Activated naive CD4-positive, alpha-beta T cell treated with anti-CD3 and anti-CD28 coated beads for 36 hours (primary cell): ENCODE measurements at regions not wholly inside any gene's neighbourhood (a gene's known extent, or its start where the extent isn't known, plus 50 kb on each side); places are given as distances from the start of the nearest gene placed in this dataset.

Experiments
- CTCF ChIA-PET: fragments of 350-600 bp; sonication (Branson Sonifier 250); formaldehyde crosslinking; loops from one replicate; lab custom pipeline; 2021; ENCODE audit warnings: antibody characterized with exemption; lab: Charles Lee
- DNase-seq: peaks from one replicate; pipeline ENCODE4 v3.0.0-alpha.2; 2020
- H3K27ac Mint-ChIP-seq: one replicate; pipeline ENCODE4 v1.8.0; 2021; ENCODE audit warnings: mild to moderate bottlenecking, mixed read lengths
- H3K27me3 Mint-ChIP-seq: one replicate; pipeline ENCODE4 v1.8.0; 2021; ENCODE audit warnings: low read depth, mixed read lengths
- H3K36me3 Mint-ChIP-seq: one replicate; pipeline ENCODE4 v1.8.0; 2021; ENCODE audit warnings: low read depth, mixed read lengths
- H3K4me1 Mint-ChIP-seq: one replicate; pipeline ENCODE4 v1.8.0; 2021; ENCODE audit warnings: low read depth, mixed read lengths
- H3K4me3 Mint-ChIP-seq: one replicate; pipeline ENCODE4 v1.8.0; 2021; ENCODE audit warnings: mild to moderate bottlenecking, moderate library complexity, mixed read lengths
- H3K9me3 Mint-ChIP-seq: one replicate; pipeline ENCODE4 v1.8.0; 2021; ENCODE audit warnings: mixed read lengths
- intact Hi-C: fragments of 100-400 bp; cut with micrococcal nuclease; formaldehyde crosslinking; loops from one replicate; pipeline ENCODE4 v1.15.1; 2023

GRCh38 chr6:140180306-140180705 lies 805.9 kb upstream of the CITED2 start:
- intact Hi-C loops = no loop called here
- H3K36me3 Mint-ChIP-seq = no peaks in the 10 kb centered on the region
- CTCF ChIA-PET = no interaction called here
- no peaks in the 10 kb centered on the region for H3K9me3 Mint-ChIP-seq
- no peak for DNase-seq
- no peak overlapping the region for H3K4me3 Mint-ChIP-seq
- no peak overlapping the region for H3K27ac Mint-ChIP-seq
- H3K4me1 Mint-ChIP-seq = no peaks in the 10 kb centered on the region
- peaks cover 8% of the 10 kb centered on the region for H3K27me3 Mint-ChIP-seq

GRCh38 chr6:140178935-140179334 lies 804.5 kb upstream of the CITED2 start:
- peaks cover under 1% of the 10 kb centered on the region for H3K27me3 Mint-ChIP-seq
- no peak overlapping the region for H3K4me3 Mint-ChIP-seq
- DNase-seq = no peak
- H3K4me1 Mint-ChIP-seq = no peaks in the 10 kb centered on the region
- H3K36me3 Mint-ChIP-seq = no peaks in the 10 kb centered on the region
- CTCF ChIA-PET = no interaction called here
- H3K27ac Mint-ChIP-seq = no peak overlapping the region
- no peaks in the 10 kb centered on the region for H3K9me3 Mint-ChIP-seq
- intact Hi-C loops = no loop called here

- DNase-seq = no peak
- Mint-ChIP-seq H3K27ac (no peak overlapping the region), H3K4me1 (no peaks in the 10 kb centered on the region), H3K36me3 (no peaks in the 10 kb centered on the region), H3K4me3 (no peak overlapping the region), H3K27me3 (no peaks in the 10 kb centered on the region), H3K9me3 (no peaks in the 10 kb centered on the region)
- CTCF ChIA-PET = no interaction called here
- intact Hi-C loops = no loop called here
Measured at GRCh38 chr6:140178520-140178919, 804.1 kb upstream of the CITED2 start.

GRCh38 chr6:140176306-140176705 lies 801.9 kb upstream of the CITED2 start:
- Mint-ChIP-seq H3K27me3 (peaks cover 1% of the 10 kb centered on the region), H3K27ac (no peak overlapping the region), H3K4me1 (no peaks in the 10 kb centered on the region), H3K4me3 (no peak overlapping the region), H3K36me3 (no peaks in the 10 kb centered on the region), H3K9me3 (peaks cover 4% of the 10 kb centered on the region)
- CTCF ChIA-PET = no interaction called here
- intact Hi-C loops = no loop called here
- no peak for DNase-seq

- intact Hi-C loops = no loop called here
- H3K27me3 Mint-ChIP-seq = peaks cover 1% of the 10 kb centered on the region
- no peak overlapping the region for H3K4me3 Mint-ChIP-seq
- no peak overlapping the region for H3K27ac Mint-ChIP-seq
- no peaks in the 10 kb centered on the region for H3K4me1 Mint-ChIP-seq
- peaks cover 4% of the 10 kb centered on the region for H3K9me3 Mint-ChIP-seq
- no peak for DNase-seq
- CTCF ChIA-PET = interaction anchor here (0.6 kb wide), 2 partner anchors 11 to 25 kb away, joined by 3 read pairs; no protein-coding TSS in a partner anchor
- H3K36me3 Mint-ChIP-seq = no peaks in the 10 kb centered on the region
Measured at GRCh38 chr6:140175486-140175885, 801.0 kb upstream of the CITED2 start.

GRCh38 chr6:140174524-140174923 lies 800.1 kb upstream of the CITED2 start:
- H3K27ac Mint-ChIP-seq = no peak overlapping the region
- no peaks in the 10 kb centered on the region for H3K4me1 Mint-ChIP-seq
- intact Hi-C loops = no loop called here
- CTCF ChIA-PET = no interaction called here
- peaks cover 4% of the 10 kb centered on the region for H3K9me3 Mint-ChIP-seq
- no peak overlapping the region for H3K4me3 Mint-ChIP-seq
- H3K27me3 Mint-ChIP-seq = peaks cover 1% of the 10 kb centered on the region
- no peaks in the 10 kb centered on the region for H3K36me3 Mint-ChIP-seq
- DNase-seq = no peak

GRCh38 chr6:140168365-140168764 lies 793.9 kb upstream of the CITED2 start:
- H3K4me1 Mint-ChIP-seq = no peaks in the 10 kb centered on the region
- H3K27ac Mint-ChIP-seq = no peak overlapping the region
- CTCF ChIA-PET = no interaction called here
- H3K36me3 Mint-ChIP-seq = no peaks in the 10 kb centered on the region
- no peak for DNase-seq
- H3K4me3 Mint-ChIP-seq = no peak overlapping the region
- peaks cover 4% of the 10 kb centered on the region for H3K9me3 Mint-ChIP-seq
- H3K27me3 Mint-ChIP-seq = peaks cover 1% of the 10 kb centered on the region
- intact Hi-C loops = no loop called here

GRCh38 chr6:140160909-140161308 lies 786.5 kb upstream of the CITED2 start:
- Mint-ChIP-seq H3K9me3 (no peaks in the 10 kb centered on the region), H3K4me1 (no peaks in the 10 kb centered on the region), H3K4me3 (no peak overlapping the region), H3K36me3 (no peaks in the 10 kb centered on the region), H3K27me3 (peaks cover 6% of the 10 kb centered on the region), H3K27ac (no peak overlapping the region)
- intact Hi-C loops = no loop called here
- DNase-seq = no peak
- CTCF ChIA-PET = no interaction called here

GRCh38 chr6:140160494-140160893 lies 786.0 kb upstream of the CITED2 start:
- Mint-ChIP-seq H3K27ac (no peak overlapping the region), H3K9me3 (no peaks in the 10 kb centered on the region), H3K27me3 (peaks cover 6% of the 10 kb centered on the region), H3K4me1 (no peaks in the 10 kb centered on the region), H3K36me3 (no peaks in the 10 kb centered on the region), H3K4me3 (no peak overlapping the region)
- CTCF ChIA-PET = interaction anchor here (0.7 kb wide), 1 partner anchor 1861 kb away, joined by 3 read pairs; no protein-coding TSS in a partner anchor
- intact Hi-C loops = no loop called here
- DNase-seq = no peak

GRCh38 chr6:140156131-140156530 lies 781.7 kb upstream of the CITED2 start:
- CTCF ChIA-PET = no interaction called here
- peaks cover 10% of the 10 kb centered on the region for H3K27me3 Mint-ChIP-seq
- H3K36me3 Mint-ChIP-seq = peaks cover 1% of the 10 kb centered on the region
- no peaks in the 10 kb centered on the region for H3K9me3 Mint-ChIP-seq
- DNase-seq = no peak
- H3K4me3 Mint-ChIP-seq = no peak overlapping the region
- no peaks in the 10 kb centered on the region for H3K4me1 Mint-ChIP-seq
- H3K27ac Mint-ChIP-seq = no peak overlapping the region
- intact Hi-C loops = no loop called here

GRCh38 chr6:140155451-140156126 lies 781.1 kb upstream of the CITED2 start:
- H3K27me3 Mint-ChIP-seq = peaks cover 10% of the 10 kb centered on the region
- intact Hi-C loops = no loop called here
- no peak for DNase-seq
- CTCF ChIA-PET = no interaction called here
- no peak overlapping the region for H3K27ac Mint-ChIP-seq
- H3K4me1 Mint-ChIP-seq = no peaks in the 10 kb centered on the region
- no peaks in the 10 kb centered on the region for H3K9me3 Mint-ChIP-seq
- peaks cover 1% of the 10 kb centered on the region for H3K36me3 Mint-ChIP-seq
- H3K4me3 Mint-ChIP-seq = no peak overlapping the region

GRCh38 chr6:140153703-140154102 lies 779.3 kb upstream of the CITED2 start:
- no peaks in the 10 kb centered on the region for H3K9me3 Mint-ChIP-seq
- H3K4me3 Mint-ChIP-seq = no peak overlapping the region
- H3K27ac Mint-ChIP-seq = no peak overlapping the region
- H3K36me3 Mint-ChIP-seq = peaks cover 1% of the 10 kb centered on the region
- DNase-seq = no peak
- CTCF ChIA-PET = no interaction called here
- H3K27me3 Mint-ChIP-seq = peaks cover 7% of the 10 kb centered on the region
- intact Hi-C loops = no loop called here
- no peaks in the 10 kb centered on the region for H3K4me1 Mint-ChIP-seq
